GM21390 (cell line): ENCODE measurements at regions not wholly inside any gene's neighbourhood (a gene's known extent, or its start where the extent isn't known, plus 50 kb on each side); places are given as distances from the start of the nearest gene placed in this dataset.

Experiments
- ATAC-seq: cut with Tn5 transposase; IDR thresholded peaks from one replicate; pipeline ENCODE4 v1.9.1; 2021; ENCODE audit not compliant: unreplicated experiment

GRCh38 chr5:2027790-2028189, 145.1 kb upstream of the IRX4 start:
- no peak for ATAC-seq

- no peak for ATAC-seq
Observed at GRCh38 chr5:2024986-2025721, 142.4 kb upstream of the IRX4 start.

DNA sequence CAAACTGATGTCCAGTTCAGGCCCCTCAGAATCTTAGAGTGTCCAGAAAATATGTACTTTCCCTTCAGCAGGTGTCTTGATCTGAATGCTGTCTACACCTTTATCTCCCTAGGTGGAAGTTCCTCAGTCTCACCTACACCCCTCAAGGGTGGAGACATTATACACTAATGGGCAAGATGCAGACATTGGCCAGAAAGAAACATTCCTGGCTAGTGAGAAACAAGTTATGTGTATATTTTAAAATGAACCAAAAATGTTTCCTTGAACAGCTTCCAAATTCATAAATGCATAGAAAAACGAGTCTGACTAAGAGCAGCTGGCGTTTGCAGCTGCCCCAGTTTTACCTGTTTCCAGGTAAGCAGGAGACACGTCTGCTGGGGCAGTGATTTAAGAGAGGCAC, 140.5 kb upstream of the IRX4 start:
- ATAC-seq, result no peak

DNA sequence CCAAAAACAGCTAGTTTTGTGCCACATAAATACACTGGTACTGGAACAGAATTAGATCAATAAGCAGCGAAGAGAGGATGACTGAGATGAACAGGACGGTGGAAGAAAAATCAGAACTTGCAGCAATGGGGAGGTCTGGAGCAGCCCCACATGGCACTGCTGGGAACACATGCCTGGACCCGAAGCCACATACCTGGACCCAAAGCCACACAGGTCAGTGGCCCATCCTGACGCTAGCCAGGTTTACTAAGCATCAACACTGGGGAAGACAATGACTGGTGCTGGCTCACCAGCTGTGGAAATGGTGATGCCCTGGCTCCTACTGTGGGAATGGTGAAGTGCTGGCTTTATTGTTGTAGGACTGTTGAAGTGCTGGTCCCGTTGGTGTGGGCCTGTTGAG, 139.7 kb upstream of the IRX4 start:
- no peak for ATAC-seq

GRCh38 chr5:2021484-2022176, 138.9 kb upstream of the IRX4 start:
- no peak for ATAC-seq

- no peak for ATAC-seq
Observed at GRCh38 chr5:2020730-2021129, 138.0 kb upstream of the IRX4 start.

DNA sequence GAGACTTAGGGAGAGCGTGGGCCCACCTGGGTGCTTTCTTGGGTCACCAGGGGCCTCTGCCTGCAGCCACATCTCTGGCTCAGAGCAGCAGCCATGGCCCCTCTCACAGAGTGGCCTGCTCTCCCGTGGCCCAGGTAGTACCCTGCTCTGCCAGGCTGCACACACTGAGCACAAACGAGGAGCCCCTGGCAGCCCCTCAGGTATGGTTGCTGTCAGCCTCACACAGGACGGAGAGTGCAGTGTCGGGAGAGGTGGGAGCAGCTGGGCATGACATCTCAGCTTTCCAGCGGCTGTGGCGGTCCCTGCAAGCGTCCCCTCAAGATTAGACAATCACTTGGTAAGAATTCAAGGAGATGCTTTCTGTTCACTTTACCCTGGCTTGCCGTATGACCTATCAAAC, 137.0 kb upstream of the IRX4 start:
- no peak for ATAC-seq

DNA sequence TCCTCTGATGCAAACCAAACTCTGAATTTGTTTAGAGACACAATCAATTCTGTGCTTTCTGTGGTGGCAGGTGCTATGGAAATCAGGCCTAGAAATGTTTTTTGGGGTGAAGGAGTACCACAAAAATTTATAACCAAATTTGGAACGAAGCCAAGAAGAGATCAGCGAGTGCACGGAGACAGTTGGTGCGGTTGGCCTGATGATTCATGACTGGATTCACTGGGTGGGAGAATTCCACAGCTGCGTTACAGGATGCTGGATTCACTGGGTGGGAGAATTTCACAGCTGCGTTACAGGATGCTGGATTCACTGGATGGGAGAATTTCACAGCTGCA, 135.6 kb upstream of the IRX4 start:
- ATAC-seq, result no peak

DNA sequence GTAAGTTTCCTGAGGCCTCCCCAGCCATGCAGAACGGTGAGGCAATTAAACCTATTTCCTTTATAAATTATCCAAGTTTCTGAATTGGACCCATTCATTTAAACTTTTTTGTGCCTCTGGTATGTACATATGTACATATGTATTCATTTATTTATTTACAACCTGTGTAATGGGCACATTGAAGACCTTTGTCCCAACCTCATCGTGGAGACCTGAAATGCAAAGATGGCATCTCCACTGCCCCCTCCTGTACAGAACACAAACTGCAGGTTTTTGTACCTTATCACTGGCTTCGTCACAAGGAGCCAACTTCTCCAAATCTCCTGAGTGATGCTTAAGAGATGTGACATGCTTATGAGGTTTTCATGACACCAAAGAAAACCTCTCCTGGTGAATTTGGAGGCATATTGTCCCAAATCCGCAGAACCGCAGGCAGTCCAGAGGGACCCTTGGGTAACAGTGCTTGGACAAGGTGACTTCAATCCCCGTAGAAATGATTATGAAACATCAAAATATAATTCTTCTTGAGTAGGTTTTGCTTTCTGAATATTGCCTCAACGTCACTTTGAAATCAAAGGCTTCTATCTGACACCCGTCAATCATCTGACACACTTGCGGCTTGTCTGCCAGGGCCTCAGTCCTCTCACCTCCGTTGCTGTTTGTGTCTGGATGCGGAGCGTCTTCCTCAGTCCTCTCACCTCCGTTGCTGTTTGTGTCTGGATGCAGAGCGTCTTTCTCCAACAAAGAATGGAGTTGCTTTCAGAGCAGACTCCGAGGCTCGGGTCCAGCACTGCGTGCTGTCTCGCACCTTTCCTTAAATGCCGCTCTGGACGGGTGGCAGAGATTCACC, 135.0 kb upstream of the IRX4 start:
- ATAC-seq, result no peak

- no peak for ATAC-seq
Observed at GRCh38 chr5:2015961-2016360, 133.2 kb upstream of the IRX4 start.

- ATAC-seq, result no peak
Observed at GRCh38 chr5:2015124-2015848, 132.6 kb upstream of the IRX4 start.

- no peak for ATAC-seq
Observed at GRCh38 chr5:2014058-2014610, 131.4 kb upstream of the IRX4 start.

DNA sequence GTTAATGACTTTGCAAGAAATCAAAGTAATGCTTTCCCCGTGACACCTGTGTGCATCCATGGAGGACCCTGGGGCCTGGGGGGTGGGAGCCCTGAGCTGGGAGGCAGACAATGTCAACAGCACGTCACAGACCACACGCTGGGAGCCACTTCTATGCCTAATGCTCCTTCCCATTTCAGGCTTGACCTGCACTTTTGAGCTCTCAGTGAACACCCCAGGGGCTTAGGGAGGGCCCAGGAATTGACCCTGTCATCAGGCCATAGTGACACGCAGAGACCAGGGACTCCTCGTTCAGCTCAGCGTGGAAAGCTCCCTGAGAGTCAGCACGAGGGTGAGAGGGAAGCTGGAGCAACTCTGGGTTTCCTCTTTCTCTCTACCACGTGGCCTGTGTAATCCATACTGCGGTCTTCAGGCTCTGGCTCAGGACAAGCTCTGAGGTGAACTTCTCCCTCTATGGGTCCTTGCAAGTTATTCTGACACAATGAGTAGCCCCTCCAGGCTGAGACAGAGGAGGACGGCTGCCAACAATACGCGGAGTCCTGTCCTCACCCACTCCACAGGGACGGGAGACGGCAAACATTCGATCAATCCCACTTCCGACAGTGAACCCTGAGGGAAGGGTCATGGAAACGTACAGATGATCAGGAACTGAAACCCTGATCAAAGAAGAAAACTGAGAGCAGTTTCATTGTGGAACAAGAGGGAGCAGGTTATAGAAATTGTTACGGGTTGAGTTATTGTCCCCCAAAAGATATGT, 130.8 kb upstream of the IRX4 start:
- no peak for ATAC-seq

DNA sequence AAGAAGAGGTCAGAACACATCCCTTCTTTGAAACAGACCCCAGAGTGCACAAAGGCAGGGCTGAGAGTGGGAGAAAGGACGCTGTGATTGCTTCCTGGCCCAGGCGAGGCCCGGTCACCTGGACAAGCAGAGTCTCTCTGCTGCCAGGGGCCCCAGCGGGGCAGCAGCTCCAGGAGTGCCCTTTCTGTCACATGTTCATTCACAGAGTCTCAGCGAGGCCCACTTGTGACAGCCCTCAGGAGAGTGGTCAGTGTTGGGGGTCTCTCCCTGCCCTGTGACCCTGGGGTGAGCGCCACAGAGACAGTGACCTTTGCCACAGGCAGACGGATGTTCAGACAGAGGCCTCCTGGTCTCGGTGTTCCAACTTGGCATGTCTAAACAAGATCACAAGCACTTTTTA, 130.2 kb upstream of the IRX4 start:
- no peak for ATAC-seq

DNA sequence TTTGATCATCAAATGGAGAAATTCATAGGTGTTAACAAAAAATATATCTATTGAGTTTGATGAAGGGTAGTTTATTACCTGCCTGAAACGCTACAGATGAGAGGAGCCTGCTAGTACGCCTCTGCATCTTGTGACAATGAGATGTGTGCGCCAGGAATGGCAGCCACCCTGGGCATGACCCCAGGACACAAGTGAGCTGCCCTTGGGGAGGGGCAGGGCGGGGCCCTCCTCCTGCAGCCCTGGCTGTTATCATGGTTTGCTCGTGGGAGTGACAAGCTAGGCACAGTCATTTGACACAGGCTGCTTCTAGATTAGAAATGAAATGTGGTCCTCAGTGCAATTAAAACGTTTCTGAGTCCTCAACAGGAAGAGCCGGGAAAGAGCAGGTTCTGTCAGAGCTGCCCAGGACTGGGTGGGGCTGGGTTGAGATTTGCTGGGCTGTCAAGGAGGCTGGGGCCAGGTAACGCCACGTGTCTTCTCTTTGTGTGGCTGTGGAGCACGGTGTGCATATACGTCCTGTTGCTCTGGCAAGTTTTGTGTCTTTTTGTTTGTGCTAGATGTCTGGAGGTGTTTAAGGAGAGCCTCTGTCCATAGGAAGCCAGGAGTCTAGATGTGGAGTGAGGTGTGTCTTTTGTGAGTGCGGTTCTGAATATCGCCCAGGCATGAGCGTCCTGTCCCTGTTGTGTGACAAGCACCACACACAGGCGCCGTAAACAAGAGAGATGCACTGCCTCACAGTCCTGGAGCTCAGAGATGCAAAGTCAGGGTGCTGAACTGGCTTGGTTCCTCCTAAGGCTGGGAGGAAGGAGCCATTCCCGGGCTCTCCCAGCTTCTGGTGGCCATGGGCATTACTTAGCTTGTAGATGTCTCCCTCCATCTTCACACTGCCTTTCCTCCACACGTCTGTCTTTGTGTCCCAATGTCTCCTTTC, 129.0 kb upstream of the IRX4 start:
- no peak for ATAC-seq

DNA sequence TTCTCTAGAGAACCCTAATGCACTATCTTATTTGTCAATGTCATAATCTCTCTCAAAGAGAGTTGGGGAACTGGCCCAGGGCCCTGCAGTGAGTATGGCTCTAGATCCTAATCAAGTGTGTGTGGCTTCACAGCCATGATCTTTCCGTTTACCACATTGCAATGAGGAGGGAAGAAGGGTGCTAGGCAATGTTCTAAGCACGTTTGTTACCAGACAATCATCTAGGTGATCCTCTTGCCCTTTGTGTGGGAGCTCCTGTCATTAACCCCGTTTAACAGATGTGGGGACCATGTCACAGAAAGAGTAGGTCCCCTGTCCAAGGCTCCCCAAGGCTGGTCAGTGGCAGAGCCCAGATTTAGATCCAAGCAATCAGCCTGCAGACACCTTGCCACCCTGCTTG, 128.2 kb upstream of the IRX4 start:
- no peak for ATAC-seq

GRCh38 chr5:2009986-2010914, 127.5 kb upstream of the IRX4 start:
- ATAC-seq, result no peak
